ENCODE measurements at regions not wholly inside any gene's neighbourhood (a gene's known extent, or its start where the extent isn't known, plus 50 kb on each side); places are given as distances from the start of the nearest gene placed in this dataset.

GRCh38 chr10:71045204-71045809, 156.9 kb upstream of the PCBD1 start:
- no peak for TF ChIP-seq ZBTB48 (tag by site-specific recombination; IDR thresholded peaks at IDR 0.05)
- TF ChIP-seq ZNF10 (tag by site-specific recombination; IDR thresholded peaks at IDR 0.05) = no peak
- TF ChIP-seq ZNF677 (tag by site-specific recombination; IDR thresholded peaks at IDR 0.05) = no peak
- TF ChIP-seq ZNF223 (tag by site-specific recombination; IDR thresholded peaks at IDR 0.05) = no peak
- TF ChIP-seq TSHZ1 (tag by site-specific recombination; IDR thresholded peaks at IDR 0.05; ENCODE audit: borderline replicate concordance) = no peak
- no peak for TF ChIP-seq HOXD13 (CRISPR knock-in tag; IDR thresholded peaks at IDR 0.05; ENCODE audit: borderline replicate concordance)
- TF ChIP-seq ZNF610 (tag by site-specific recombination; IDR thresholded peaks at IDR 0.05; ENCODE audit: borderline replicate concordance) = no peak
- TF ChIP-seq KLF7 (tag by site-specific recombination; IDR thresholded peaks at IDR 0.05; ENCODE audit: borderline replicate concordance) = no peak
- no peak for TF ChIP-seq ZNF561 (tag by site-specific recombination; IDR thresholded peaks at IDR 0.05; ENCODE audit: borderline replicate concordance)
- TF ChIP-seq EGR2 (tag by site-specific recombination; IDR thresholded peaks at IDR 0.05; ENCODE audit: low read depth) = no peak
- no peak for TF ChIP-seq PRDM2 (tag by site-specific recombination; IDR thresholded peaks at IDR 0.05; ENCODE audit: borderline replicate concordance)
- no peak for TF ChIP-seq ZFP37 (tag by site-specific recombination; IDR thresholded peaks at IDR 0.05)
- no peak for TF ChIP-seq ZNF394 (tag by site-specific recombination; IDR thresholded peaks at IDR 0.05; ENCODE audit: borderline replicate concordance)
- no peak for TF ChIP-seq ZNF624 (tag by site-specific recombination; IDR thresholded peaks at IDR 0.05)
- TF ChIP-seq GLIS1 (tag by site-specific recombination; IDR thresholded peaks at IDR 0.05) = no peak
- ChIA-PET CTCF (interaction anchor here (0.7 kb wide), 1 partner anchor 79 kb away, joined by 3 read pairs; no protein-coding TSS in a partner anchor), POLR2A (no interaction called here)

GRCh38 chr10:71045936-71046335, 157.6 kb upstream of the PCBD1 start:
- Histone ChIP-seq H3K4me3 (ENCODE audit: low read depth, low read length) (no peak overlapping the region), H3K27ac (ENCODE audit: extremely low read depth, low read depth, low read length) (no peak overlapping the region), H3K4me1 (ENCODE audit: control insufficient read depth, insufficient read depth, low read length) (no peaks in the 10 kb centered on the region), H3K36me3 (ENCODE audit: control insufficient read depth in 2 of 2, insufficient read depth in 1 of 2, low read length in 2 of 2) (no peaks in the 10 kb centered on the region), H3K9me3 (ENCODE audit: control insufficient read depth, insufficient read depth, low read depth, low read length) (no peaks in the 10 kb centered on the region)
- ChIA-PET CTCF (interaction anchor here (0.7 kb wide), 1 partner anchor 78 kb away, joined by 3 read pairs; no protein-coding TSS in a partner anchor), POLR2A (no interaction called here)
- no peak for TF ChIP-seq GLI2 (tag by site-specific recombination; IDR thresholded peaks at IDR 0.05; ENCODE audit: borderline replicate concordance, low read depth)
- no peak for TF ChIP-seq ZNF626 (tag by site-specific recombination; IDR thresholded peaks at IDR 0.05)
- no peak for TF ChIP-seq ZNF10 (tag by site-specific recombination; IDR thresholded peaks at IDR 0.05)
- TF ChIP-seq ZNF121 (tag by site-specific recombination; IDR thresholded peaks at IDR 0.05) = no peak
- TF ChIP-seq ZNF645 (tag by site-specific recombination; IDR thresholded peaks at IDR 0.05) = no peak
- no peak for TF ChIP-seq ZNF664 (tag by site-specific recombination; IDR thresholded peaks at IDR 0.05)
- TF ChIP-seq ZNF629 (tag by site-specific recombination; IDR thresholded peaks at IDR 0.05) = no peak
- TF ChIP-seq ZSCAN4 (tag by site-specific recombination; IDR thresholded peaks at IDR 0.05) = no peak
- TF ChIP-seq ZFHX2 (tag by site-specific recombination; conservative IDR thresholded peaks at IDR 0.05) = no peak
- TF ChIP-seq ZEB2 (tag by site-specific recombination; IDR thresholded peaks at IDR 0.05) = no peak
- TF ChIP-seq ZIC2 (tag by site-specific recombination; IDR thresholded peaks at IDR 0.05) = no peak

More at GRCh38 chr10:71045204-71045809, 156.9 kb upstream of the PCBD1 start:
- Histone ChIP-seq H3K9me3 (ENCODE audit: control insufficient read depth, insufficient read depth, low read depth, low read length) (no peaks in the 10 kb centered on the region), H3K4me3 (ENCODE audit: low read depth, low read length) (no peak overlapping the region), H3K27ac (ENCODE audit: extremely low read depth, low read depth, low read length) (no peak overlapping the region), H3K4me1 (ENCODE audit: control insufficient read depth, insufficient read depth, low read length) (no peaks in the 10 kb centered on the region), H3K36me3 (ENCODE audit: control insufficient read depth in 2 of 2, insufficient read depth in 1 of 2, low read length in 2 of 2) (no peaks in the 10 kb centered on the region)

Measured in HEK293 (cell line).